GM12892 (cell line): ENCODE measurements at regions not wholly inside any gene's neighbourhood (a gene's known extent, or its start where the extent isn't known, plus 50 kb on each side); places are given as distances from the start of the nearest gene placed in this dataset.
"Not testable (repeated sequence)": the region's sequence is repeated elsewhere in the genome, so short reads cannot be mapped to it uniquely, and the experiment has no call there.

ENCODE experiments used
- DNase-seq: peaks from one replicate; pipeline ENCODE4 v3.0.0; 2011; ENCODE audit not compliant: insufficient read length
- FAIRE-seq: peaks from 2 replicates; lab custom pipeline; 2011; peaks lifted over from hg19 to GRCh38; lab: Jason Lieb, UNC
- POLR2A ChIP-seq: IDR thresholded peaks from 2 replicates; pipeline ENCODE4 v1.6.1; 2011; ENCODE audit warnings: low read depth, low read length, control low read depth
- POLR2AphosphoS5 ChIP-seq: IDR thresholded peaks from 2 replicates; pipeline ENCODE4 v1.6.1; 2011; ENCODE audit warnings: low read depth, low read length, control low read depth
- TAF1 ChIP-seq: IDR thresholded peaks from 2 replicates; pipeline ENCODE4 v1.6.1; 2011; ENCODE audit warnings: low read depth, mild to moderate bottlenecking, control low read depth, low read length, borderline replicate concordance

DNA sequence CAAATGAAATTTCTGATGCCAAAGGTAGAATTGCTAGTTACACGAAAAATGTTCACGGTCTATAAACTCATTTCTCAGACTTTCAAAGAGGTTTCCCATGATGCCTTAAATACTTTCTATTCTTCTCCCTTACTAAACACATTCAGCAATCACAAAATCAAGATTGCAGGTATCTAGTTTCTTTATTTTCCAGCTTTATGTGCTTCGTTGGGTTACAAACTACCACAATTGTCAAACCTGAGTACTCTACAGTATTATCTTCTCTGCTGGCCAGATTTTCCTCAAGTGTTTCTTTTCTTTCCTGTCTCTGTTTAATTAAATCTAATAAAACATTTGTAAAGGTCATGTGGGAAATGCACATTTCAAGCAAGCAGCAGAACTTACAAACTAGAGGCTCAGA lies 201.8 kb upstream of the ZNF385D start:
- no peak for TF ChIP-seq TAF1
- no peak for TF ChIP-seq POLR2AphosphoS5
- no peak for TF ChIP-seq POLR2A
- no peak for FAIRE-seq
- no peak for DNase-seq

DNA sequence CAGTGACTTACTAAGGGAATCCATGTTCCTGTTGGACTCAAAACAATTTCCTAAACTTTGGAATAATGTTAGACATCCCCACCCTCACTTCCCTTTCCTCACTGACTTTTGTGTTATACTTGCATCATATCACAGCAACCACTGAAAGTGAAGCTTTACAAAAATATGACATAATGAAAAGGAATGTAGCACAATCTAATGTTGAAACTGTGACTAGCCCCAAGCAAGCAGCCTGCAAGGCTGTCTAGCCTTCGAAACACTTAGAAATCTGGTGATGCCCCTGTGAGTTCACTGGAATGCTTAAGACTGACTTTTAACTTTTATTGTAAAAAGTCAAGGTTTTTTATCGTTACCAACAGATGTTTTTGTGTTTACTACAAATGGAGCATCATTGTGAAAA lies 203.7 kb upstream of the ZNF385D start:
- no peak for FAIRE-seq
- no peak for DNase-seq
- TF ChIP-seq TAF1 (no peak), POLR2A (no peak), POLR2AphosphoS5 (no peak)

DNA sequence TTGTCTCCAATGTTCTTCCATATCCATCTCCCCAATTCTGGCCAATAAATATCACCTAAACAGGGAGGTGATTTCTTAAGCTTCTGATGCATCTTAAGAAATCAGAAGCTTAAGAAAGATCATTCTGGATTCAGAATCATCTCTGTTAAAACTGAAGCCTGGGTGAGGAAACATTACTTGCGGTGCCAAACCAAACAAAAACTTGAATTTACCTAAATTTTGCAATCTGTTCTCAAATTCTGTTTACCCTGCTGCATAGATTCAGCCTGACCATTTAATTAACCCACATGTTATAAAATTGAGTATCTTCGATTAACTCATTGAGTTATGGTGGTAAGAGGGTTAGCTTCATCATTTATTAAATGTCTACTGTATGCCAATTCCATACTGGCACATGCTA lies 204.4 kb upstream of the ZNF385D start:
- DNase-seq (no peak), FAIRE-seq (no peak)
- TF ChIP-seq POLR2AphosphoS5 (no peak), POLR2A (no peak), TAF1 (no peak)

DNA sequence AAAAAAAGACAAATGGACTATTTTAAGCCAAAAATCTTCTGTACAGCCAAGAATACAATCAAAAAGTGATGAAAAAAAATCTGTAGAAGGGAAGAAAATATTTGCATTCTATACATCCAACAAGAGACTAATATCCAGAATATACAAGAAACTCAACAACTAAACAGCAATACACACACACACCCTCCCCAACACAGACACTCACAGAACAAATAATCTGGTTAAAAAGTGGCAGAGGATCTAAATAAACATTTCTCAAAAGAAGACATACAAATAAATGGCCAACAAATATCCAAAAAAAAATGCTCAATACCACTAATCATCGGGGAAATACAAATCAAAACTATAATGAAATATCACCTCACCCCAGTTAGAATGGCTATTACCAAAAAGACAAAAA lies 209.0 kb upstream of the ZNF385D start:
- FAIRE-seq (no peak), DNase-seq (no peak)
- TF ChIP-seq POLR2A (no peak), TAF1 (no peak), POLR2AphosphoS5 (no peak)

DNA sequence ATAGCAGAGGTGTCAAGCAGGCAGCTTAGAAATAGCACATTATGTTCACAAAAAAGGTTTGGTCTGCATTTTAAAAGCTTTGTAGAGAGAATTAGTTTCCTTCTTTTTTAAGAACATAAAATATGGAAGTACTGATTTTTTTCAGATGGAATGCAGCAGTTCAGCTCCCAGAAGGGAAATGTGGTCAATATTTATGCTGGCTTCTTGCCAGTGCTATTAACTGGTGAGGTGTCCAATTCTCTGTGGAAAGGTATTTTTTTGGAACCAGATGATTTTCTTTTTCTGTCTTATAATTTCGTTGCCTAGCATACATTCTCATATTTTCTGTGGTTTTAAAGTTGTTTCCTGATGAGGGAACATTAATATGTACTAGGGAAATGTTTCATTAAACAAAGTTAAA lies 211.4 kb upstream of the ZNF385D start:
- DNase-seq (no peak), FAIRE-seq (no peak)
- TF ChIP-seq POLR2AphosphoS5 (no peak), TAF1 (no peak), POLR2A (no peak)

DNA sequence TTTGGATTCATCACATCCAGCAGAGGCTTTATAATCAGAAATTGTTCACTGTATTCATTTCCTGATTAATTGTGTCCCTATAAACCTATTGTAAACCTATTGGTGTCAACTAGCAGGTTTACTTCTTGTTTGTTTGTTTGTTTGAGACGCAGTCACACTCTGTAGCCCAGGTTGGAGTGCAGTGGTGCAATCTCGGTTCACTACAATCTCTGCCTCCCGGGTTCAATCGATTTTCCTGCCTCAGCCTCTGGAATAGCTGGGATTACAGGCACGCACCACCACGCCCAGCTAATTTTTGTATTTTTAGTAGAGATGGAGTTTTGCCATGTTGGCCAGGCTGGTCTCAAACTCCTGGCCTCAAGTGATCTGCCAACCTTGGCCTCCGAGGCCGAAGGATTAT lies 215.4 kb upstream of the ZNF385D start:
- DNase-seq, FAIRE-seq: not testable (repeated sequence)

DNA sequence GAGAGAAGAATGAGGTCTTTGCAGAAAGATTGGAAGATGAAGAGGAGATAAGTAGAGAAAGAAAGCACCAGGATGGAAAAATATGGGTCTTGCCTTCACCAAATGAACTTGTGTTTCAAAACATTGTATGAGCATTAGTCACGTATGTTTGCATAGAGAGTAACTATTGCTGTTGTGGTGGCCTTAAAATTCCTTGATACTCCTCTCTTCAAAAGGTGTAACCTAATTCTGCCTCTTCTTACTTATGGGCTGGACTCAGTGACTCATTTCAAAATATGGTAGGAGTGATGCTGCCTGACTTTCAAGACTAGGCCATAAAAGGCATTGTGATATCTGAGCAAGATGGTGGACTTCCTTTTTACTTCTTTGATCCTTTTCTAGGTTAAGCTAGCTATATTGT lies 228.7 kb upstream of the ZNF385D start:
- DNase-seq: no peak
- FAIRE-seq: no peak
- TF ChIP-seq TAF1: no peak
- no peak for TF ChIP-seq POLR2A
- TF ChIP-seq POLR2AphosphoS5: no peak

DNA sequence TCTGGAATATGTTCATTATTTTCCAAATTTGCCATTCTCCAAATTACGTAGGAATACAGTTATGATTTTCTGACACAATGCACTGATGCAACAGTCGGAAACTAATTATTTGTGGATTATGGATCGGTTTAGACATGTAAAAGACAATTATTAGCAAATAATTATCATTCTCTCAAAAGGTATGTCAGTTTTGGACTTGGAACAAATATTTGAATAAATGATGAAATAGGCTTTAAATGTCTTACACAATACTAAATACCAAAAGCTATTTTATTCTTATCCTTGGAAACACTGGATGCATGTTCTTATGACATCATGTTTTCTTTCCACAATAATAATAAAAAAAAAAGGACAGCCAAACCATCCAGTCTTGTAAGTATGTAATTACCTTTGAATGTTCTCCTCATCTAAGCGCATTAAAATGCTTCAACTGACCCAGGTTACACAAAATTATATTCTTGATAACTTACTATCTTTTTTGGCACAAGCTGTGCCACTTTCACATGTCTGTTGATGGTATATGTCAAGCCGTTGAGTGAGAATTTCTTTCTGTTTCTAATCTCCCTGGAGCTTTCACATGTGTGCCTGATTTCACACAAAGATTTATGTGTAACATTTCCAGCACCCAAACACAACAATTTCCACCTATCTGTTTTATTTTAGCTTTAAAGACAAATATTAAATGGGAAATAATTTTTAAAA lies 238.5 kb upstream of the ZNF385D start:
- DNase-seq: no peak
- no peak for FAIRE-seq
- no peak for TF ChIP-seq TAF1

DNA sequence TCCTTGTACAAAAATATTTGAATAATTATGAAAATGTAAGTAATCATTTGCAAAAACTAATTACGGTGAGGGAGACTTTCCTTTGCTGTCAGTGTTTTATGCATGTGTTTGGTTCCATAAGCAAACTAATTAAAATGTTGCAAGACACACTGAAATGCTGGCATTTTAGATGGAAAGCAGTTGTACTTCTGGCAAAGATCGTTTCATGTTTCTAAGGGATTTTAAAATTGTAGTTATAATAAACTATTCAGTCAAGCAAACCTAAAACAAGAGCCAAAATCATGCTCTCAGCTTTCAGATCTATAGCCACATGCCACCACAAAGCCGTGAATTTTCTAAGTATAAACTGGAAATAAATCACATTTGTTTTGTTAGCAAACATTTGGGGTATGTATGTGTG lies 240.1 kb upstream of the ZNF385D start:
- FAIRE-seq (no peak), DNase-seq (no peak)
- no peak for TF ChIP-seq TAF1
- TF ChIP-seq POLR2AphosphoS5: no peak

DNA sequence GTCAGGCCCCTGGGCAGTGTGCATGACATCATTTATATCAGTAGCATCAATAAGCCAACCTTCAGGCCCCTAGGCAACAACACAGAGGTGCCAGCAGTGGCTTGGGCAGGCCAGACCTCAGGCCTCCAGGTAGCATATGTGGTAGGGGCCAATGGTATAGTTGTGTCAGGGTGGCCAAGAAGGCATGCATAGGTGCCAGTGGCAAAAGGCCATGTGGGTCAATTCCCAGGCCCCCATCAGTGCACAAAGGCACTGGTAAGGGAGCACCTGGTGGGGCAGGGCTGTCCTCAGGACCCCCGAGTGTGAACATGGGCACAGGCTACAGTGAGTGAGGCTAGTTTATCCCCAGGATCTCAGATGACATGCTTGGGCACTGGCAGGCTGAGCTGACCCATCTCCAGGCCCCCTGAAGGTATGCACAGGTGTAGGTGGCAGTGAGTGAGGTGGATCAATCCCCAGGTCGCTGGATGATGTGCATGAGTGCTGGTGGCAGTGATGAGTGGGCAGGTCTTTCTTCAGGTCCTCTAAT lies 244.1 kb upstream of the ZNF385D start:
- no peak for FAIRE-seq
- TF ChIP-seq POLR2A (no peak), TAF1 (no peak), POLR2AphosphoS5 (no peak)
- no peak for DNase-seq

DNA sequence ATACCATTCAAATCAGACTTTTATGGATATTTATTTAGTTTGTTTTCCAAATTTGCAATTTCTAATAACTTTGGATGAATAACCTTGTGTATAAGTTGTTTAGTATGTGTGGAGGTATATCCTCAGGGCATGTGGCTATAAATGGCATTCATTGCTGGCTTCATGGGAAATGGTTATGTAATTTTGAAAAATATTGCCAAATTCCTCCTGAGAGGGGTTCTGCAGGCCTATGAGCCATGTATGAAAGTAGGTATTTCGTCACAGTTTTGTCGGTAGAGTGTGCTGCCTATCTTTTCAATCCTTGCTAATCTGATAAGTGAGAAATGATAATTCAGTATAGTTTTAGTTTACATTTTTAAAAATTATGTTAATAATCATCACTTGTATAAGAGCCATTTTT lies 256.4 kb upstream of the ZNF385D start:
- TF ChIP-seq POLR2A (no peak), POLR2AphosphoS5 (no peak), TAF1 (no peak)
- DNase-seq: no peak
- FAIRE-seq: no peak

DNA sequence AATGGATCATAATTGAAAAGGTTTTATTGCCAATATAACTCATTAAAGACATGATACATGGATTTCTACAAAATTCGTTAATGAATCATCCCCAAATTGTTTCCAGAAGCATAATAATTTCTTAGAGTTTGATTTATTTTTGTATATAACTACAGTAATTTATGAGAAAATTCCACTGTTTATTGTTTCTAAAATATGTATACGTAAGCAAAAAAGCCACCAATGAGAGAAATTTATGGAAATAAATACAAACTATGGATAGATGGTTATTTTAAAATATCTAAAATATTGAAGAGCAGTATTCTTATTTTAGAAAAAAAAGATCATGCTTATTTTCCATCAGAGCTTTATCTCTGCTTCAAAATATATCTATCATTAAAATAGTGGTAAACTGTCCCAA lies 260.0 kb upstream of the ZNF385D start:
- DNase-seq (no peak), FAIRE-seq (no peak)
- no peak for TF ChIP-seq POLR2AphosphoS5
- TF ChIP-seq POLR2A: no peak
- no peak for TF ChIP-seq TAF1

DNA sequence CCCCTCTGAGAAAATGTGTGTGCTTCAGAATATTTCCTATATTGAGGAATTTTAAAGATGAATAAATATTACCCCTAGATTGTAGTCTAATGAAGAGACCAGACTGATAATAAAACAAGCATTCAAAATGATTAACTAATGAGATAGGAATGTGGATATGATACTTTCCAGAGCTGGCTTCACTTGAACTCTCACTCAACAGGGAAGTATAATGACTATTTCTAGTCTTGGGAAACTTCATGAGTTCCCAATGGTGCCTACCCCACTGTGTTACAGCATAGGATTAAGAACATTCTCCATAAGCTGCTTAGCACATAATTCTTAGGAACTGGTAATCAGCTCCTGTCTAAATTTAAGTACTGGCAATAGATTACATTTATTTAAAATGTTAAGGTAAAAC lies 261.5 kb upstream of the ZNF385D start:
- FAIRE-seq (no peak), DNase-seq (no peak)
- TF ChIP-seq POLR2A (no peak), POLR2AphosphoS5 (no peak), TAF1 (no peak)

DNA sequence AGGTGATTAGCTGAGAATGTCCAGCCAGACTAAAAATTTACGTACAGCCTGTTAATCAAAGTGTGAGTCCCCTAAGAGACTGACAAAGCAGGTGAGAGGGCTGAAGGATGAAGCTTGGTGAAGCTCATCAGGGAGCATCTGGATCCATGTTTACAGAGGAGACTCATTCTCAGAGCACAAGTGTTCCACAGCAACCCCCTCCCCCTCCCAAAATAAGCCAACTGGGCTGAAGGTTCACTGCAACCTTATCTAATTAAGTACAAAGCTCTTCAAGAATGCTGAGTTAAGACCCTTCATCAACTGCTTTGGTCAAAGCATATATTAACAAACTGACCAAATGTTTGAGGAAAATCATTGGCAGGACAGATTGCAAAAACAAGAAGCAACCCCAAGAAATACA lies 262.6 kb upstream of the ZNF385D start:
- FAIRE-seq: no peak
- DNase-seq: no peak
- TF ChIP-seq POLR2AphosphoS5 (no peak), TAF1 (no peak), POLR2A (no peak)
